ENCODE measurements at regions not wholly inside any gene's neighbourhood (a gene's known extent, or its start where the extent isn't known, plus 50 kb on each side); places are given as distances from the start of the nearest gene placed in this dataset.

DNA sequence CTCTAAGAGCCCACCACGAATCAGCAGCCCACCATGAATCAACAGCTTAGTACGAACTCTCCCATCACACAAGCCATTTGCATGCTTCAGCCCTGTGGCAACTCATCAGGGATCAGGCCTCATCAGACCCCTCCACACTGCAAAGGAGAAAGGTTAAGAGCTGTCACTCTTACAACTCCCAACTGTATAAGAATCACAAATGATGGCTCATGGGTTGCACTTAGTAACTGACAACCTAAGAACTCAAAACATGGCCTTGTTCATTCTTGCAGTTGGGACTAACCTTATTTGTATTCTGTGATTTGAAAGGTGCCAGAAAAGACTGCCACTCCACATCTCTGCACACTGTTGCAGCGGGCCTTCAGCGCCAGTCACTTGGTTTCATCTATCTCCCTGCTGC, 149.1 kb upstream of the ZNF366 start:
- TF ChIP-seq, protein P1, sequence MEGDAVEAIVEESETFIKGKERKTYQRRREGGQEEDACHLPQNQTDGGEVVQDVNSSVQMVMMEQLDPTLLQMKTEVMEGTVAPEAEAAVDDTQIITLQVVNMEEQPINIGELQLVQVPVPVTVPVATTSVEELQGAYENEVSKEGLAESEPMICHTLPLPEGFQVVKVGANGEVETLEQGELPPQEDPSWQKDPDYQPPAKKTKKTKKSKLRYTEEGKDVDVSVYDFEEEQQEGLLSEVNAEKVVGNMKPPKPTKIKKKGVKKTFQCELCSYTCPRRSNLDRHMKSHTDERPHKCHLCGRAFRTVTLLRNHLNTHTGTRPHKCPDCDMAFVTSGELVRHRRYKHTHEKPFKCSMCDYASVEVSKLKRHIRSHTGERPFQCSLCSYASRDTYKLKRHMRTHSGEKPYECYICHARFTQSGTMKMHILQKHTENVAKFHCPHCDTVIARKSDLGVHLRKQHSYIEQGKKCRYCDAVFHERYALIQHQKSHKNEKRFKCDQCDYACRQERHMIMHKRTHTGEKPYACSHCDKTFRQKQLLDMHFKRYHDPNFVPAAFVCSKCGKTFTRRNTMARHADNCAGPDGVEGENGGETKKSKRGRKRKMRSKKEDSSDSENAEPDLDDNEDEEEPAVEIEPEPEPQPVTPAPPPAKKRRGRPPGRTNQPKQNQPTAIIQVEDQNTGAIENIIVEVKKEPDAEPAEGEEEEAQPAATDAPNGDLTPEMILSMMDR (conservative IDR thresholded peaks at IDR 0.05; ENCODE audit: low read depth, low read length): no peak
- TF ChIP-seq, protein P2, sequence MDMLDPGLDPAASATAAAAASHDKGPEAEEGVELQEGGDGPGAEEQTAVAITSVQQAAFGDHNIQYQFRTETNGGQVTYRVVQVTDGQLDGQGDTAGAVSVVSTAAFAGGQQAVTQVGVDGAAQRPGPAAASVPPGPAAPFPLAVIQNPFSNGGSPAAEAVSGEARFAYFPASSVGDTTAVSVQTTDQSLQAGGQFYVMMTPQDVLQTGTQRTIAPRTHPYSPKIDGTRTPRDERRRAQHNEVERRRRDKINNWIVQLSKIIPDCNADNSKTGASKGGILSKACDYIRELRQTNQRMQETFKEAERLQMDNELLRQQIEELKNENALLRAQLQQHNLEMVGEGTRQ (IDR thresholded peaks at IDR 0.05; ENCODE audit: low read depth, low read length): no peak
- TF ChIP-seq POLR2A (IDR thresholded peaks at IDR 0.05; ENCODE audit: low read depth, low read length) (no peak), CEBPB (IDR thresholded peaks at IDR 0.05; ENCODE audit: low read depth, low read length) (no peak), MAZ (IDR thresholded peaks at IDR 0.05; ENCODE audit: borderline replicate concordance, low read depth, low read length) (no peak), BHLHE40 (IDR thresholded peaks at IDR 0.05; ENCODE audit: low read depth, low read length) (no peak), RAD21 (IDR thresholded peaks at IDR 0.05; ENCODE audit: low read length) (no peak), SMC3 (IDR thresholded peaks at IDR 0.05; ENCODE audit: low read depth, low read length) (no peak), MAFK (IDR thresholded peaks at IDR 0.05; ENCODE audit: low read depth, low read length) (no peak), FOS (IDR thresholded peaks at IDR 0.05; ENCODE audit: low read depth, low read length) (no peak), MXI1 (IDR thresholded peaks at IDR 0.05; ENCODE audit: borderline replicate concordance, low read depth, low read length) (no peak)
- TF ChIP-seq, protein P3, sequence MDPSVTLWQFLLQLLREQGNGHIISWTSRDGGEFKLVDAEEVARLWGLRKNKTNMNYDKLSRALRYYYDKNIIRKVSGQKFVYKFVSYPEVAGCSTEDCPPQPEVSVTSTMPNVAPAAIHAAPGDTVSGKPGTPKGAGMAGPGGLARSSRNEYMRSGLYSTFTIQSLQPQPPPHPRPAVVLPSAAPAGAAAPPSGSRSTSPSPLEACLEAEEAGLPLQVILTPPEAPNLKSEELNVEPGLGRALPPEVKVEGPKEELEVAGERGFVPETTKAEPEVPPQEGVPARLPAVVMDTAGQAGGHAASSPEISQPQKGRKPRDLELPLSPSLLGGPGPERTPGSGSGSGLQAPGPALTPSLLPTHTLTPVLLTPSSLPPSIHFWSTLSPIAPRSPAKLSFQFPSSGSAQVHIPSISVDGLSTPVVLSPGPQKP (IDR thresholded peaks at IDR 0.05; ENCODE audit: borderline replicate concordance, low read depth, low read length): no peak
